K562 (cell line): ENCODE measurements at regions not wholly inside any gene's neighbourhood (a gene's known extent, or its start where the extent isn't known, plus 50 kb on each side); places are given as distances from the start of the nearest gene placed in this dataset.

Experiments
- ATAC-seq: fragments of 200-7000 bp; cut with Tn5 transposase; 3 replicates; pipeline ENCODE4 v1.9.1; 2020; ENCODE audit warnings: moderate library complexity
- BruUV-seq: library from RNA; stranded (reverse); fragments of 400-500 nt; replicated peaks from 2 replicates; lab custom pipeline; 2021; lab: Mats Ljungman, UMichigan
- CTCF ChIA-PET: fragments of 300-600 bp; formaldehyde crosslinking; extraction: SDS; loops from one replicate; lab custom pipeline; 2021; ENCODE audit warnings: low intra/inter-chr PET ratio; lab: Yijun Ruan, JAX
- POLR2A ChIA-PET: fragments of 300-600, 350-650 bp; sonication (Branson Sonifier 250); formaldehyde crosslinking; extraction: SDS; loops from one replicate; lab custom pipeline; 2021; ENCODE audit warnings: antibody characterized with exemption, inconsistent platforms; lab: Yijun Ruan, JAX
- DNase-seq, 4 experiments: peaks; one replicate each; pipeline versions ENCODE4 v3.0.0 to v3.0.0-alpha.2; 2011 to 2018; ENCODE audit warnings: low spot score in 3 of 4, mixed read lengths in 3 of 4; ENCODE audit errors: extremely low read depth in 1 of 4
- FAIRE-seq: peaks from 2 replicates; lab custom pipeline; 2011; peaks lifted over from hg19 to GRCh38; lab: Jason Lieb, UNC
- H2AFZ ChIP-seq: 2 replicates; pipeline ENCODE4 v1.6.0; 2011; ENCODE audit warnings: low read depth, low read length, control low read depth, inconsistent platforms
- H3K27ac ChIP-seq: fragments of 200-600 bp; 3 replicates; pipeline ENCODE4 v1.8.0; 2011; ENCODE audit warnings: low read depth, mild to moderate bottlenecking, control low read depth, inconsistent platforms, low read length, moderate library complexity, mixed read lengths; ENCODE audit errors: extremely low read depth
- H3K27me3 ChIP-seq, 2 experiments: fragments of 300-600 bp in 1 of 2; 2 replicates in 1 of 2; 3 replicates in 1 of 2; pipeline versions ENCODE4 v1.6.0 to v1.8.0; 2011; ENCODE audit warnings: inconsistent platforms in 2 of 2, low read length in 2 of 2, mild to moderate bottlenecking in 1 of 2, mixed read lengths in 1 of 2, moderate library complexity in 1 of 2; ENCODE audit not compliant: control insufficient read depth in 2 of 2, insufficient read depth in 2 of 2
- H3K36me3 ChIP-seq: fragments of 300-600 bp; 3 replicates; pipeline ENCODE4 v1.8.0; 2011; ENCODE audit warnings: mild to moderate bottlenecking, low read length, inconsistent platforms; ENCODE audit not compliant: control insufficient read depth, insufficient read depth
- H3K4me1 ChIP-seq, 2 experiments: fragments of 200-600 bp in 1 of 2; replicated peaks in 1 of 2; 2 replicates in 1 of 2; 3 replicates in 1 of 2; pipeline versions ENCODE4 v1.5.1 to v1.8.0; 2011; ENCODE audit warnings: inconsistent platforms in 2 of 2, low read length in 2 of 2, mild to moderate bottlenecking in 1 of 2, mixed read lengths in 1 of 2, moderate library complexity in 1 of 2; ENCODE audit not compliant: control insufficient read depth in 2 of 2, insufficient read depth in 2 of 2
- H3K4me2 ChIP-seq: 2 replicates; pipeline ENCODE4 v1.6.1; 2011; ENCODE audit warnings: low read length, control low read depth, inconsistent platforms, mixed read lengths; ENCODE audit not compliant: insufficient read depth
- H3K4me3 ChIP-seq: fragments of 200-600 bp; sonication (generic), shearing (Covaris generic); 2 replicates; pipeline ENCODE4 v1.5.1; 2016; ENCODE audit warnings: control low read depth, inconsistent platforms
- H3K79me2 ChIP-seq: fragments of 200-600 bp; 3 replicates; pipeline ENCODE4 v1.8.0; 2011; ENCODE audit warnings: low read length, inconsistent platforms; ENCODE audit not compliant: control insufficient read depth, insufficient read depth
- H3K9ac ChIP-seq, 2 experiments: 2 replicates each; pipeline versions ENCODE4 v1.6.0 to v1.6.1; 2011; ENCODE audit warnings: low read depth in 2 of 2, low read length in 2 of 2, control low read depth in 1 of 2, inconsistent platforms in 1 of 2, mild to moderate bottlenecking in 1 of 2, mixed read lengths in 1 of 2; ENCODE audit not compliant: insufficient read depth in 1 of 2
- H3K9me1 ChIP-seq: one replicate; pipeline ENCODE4 v1.6.0; 2011; ENCODE audit warnings: inconsistent platforms, mild to moderate bottlenecking, low read length, moderate library complexity; ENCODE audit not compliant: control insufficient read depth, insufficient read depth
- H3K9me3 ChIP-seq: replicated peaks from 2 replicates; pipeline ENCODE4 v1.5.1; 2011; ENCODE audit warnings: low read depth, low read length, inconsistent platforms; ENCODE audit not compliant: control insufficient read depth, insufficient read depth
- H4K20me1 ChIP-seq: replicated peaks from 2 replicates; pipeline ENCODE4 v1.6.1; 2011; ENCODE audit warnings: low read length, inconsistent platforms, mixed read lengths; ENCODE audit not compliant: control insufficient read depth, insufficient read depth
- CBX2 ChIP-seq: fragments of 200-600 bp; sonication (generic); IDR thresholded peaks from one replicate; pipeline ENCODE4 v1.6.1; 2012; ENCODE audit warnings: mild to moderate bottlenecking, low read length, inconsistent platforms; ENCODE audit not compliant: insufficient read depth, poor library complexity, severe bottlenecking
- ERF ChIP-seq: fragments of 450-650 bp; formaldehyde crosslinking; IDR thresholded peaks from 2 replicates; pipeline ENCODE4 v1.4.0; 2020; ENCODE audit warnings: mild to moderate bottlenecking, mixed read lengths
- HDGF ChIP-seq: fragments of 450-650 bp; IDR thresholded peaks from 2 replicates; pipeline ENCODE4 v1.6.1; 2016
- ILK ChIP-seq: fragments of 450-650 bp; IDR thresholded peaks from 2 replicates; pipeline ENCODE4 v1.6.1; 2016; ENCODE audit warnings: missing genetic modification characterization, low read depth, mild to moderate bottlenecking, missing compliant biosample characterization, moderate library complexity, borderline replicate concordance
- KAT7 ChIP-seq: sonication (generic); formaldehyde crosslinking; IDR thresholded peaks from 2 replicates; pipeline ENCODE4 v1.8.0; 2022; ENCODE audit warnings: missing genetic modification reagents, mild to moderate bottlenecking, borderline replicate concordance
- KDM4B ChIP-seq, 2 experiments: fragments of 450-650 bp in 1 of 2; sonication (generic) in 1 of 2; IDR thresholded peaks; 2 replicates each; pipeline ENCODE4 v1.6.1; 2016 to 2017; ENCODE audit warnings: borderline replicate concordance in 2 of 2, antibody characterized with exemption in 1 of 2, low read depth in 1 of 2, mild to moderate bottlenecking in 1 of 2
- LCOR ChIP-seq: sonication (generic); formaldehyde crosslinking; IDR thresholded peaks from 2 replicates; pipeline ENCODE4 v1.8.0; 2022; ENCODE audit warnings: mild to moderate bottlenecking, missing genetic modification reagents
- MECOM ChIP-seq: fragments of 250-450 bp; sonication (Bioruptor Pico); IDR thresholded peaks from 2 replicates; pipeline ENCODE4 v1.8.0; 2022; ENCODE audit warnings: inconsistent platforms
- MTF1 ChIP-seq: fragments of 250-450 bp; sonication (Bioruptor Pico); IDR thresholded peaks from 2 replicates; pipeline ENCODE4 v1.9.0; 2021; ENCODE audit warnings: moderate library complexity, mild to moderate bottlenecking, inconsistent platforms, borderline replicate concordance
- NR2C2 ChIP-seq, 2 experiments: fragments of 200-800 bp in 1 of 2; sonication (Bioruptor generic) in 1 of 2; sonication (generic) in 1 of 2; formaldehyde crosslinking in 1 of 2; IDR thresholded peaks; 2 replicates each; pipeline versions ENCODE4 v1.6.1 to v1.8.0; 2016 to 2022; ENCODE audit warnings: mild to moderate bottlenecking in 1 of 2, missing compliant biosample characterization in 1 of 2, missing genetic modification characterization in 1 of 2, missing genetic modification reagents in 1 of 2
- RBM39 ChIP-seq: fragments of 200-400 bp; formaldehyde crosslinking; optimal IDR thresholded peaks from 2 replicates; pipeline ENCODE3; 2018; ENCODE audit warnings: low read depth, low read length
- RUNX1 ChIP-seq: sonication (generic); IDR thresholded peaks from 2 replicates; pipeline ENCODE4 v1.6.1; 2016; ENCODE audit warnings: antibody characterized with exemption, low read depth
- SAP30 ChIP-seq: fragments of 200-600 bp; sonication (generic); IDR thresholded peaks from 2 replicates; pipeline ENCODE4 v1.6.1; 2012; ENCODE audit warnings: borderline replicate concordance, low read depth, mild to moderate bottlenecking, moderate library complexity, low read length, control low read depth, inconsistent platforms; ENCODE audit not compliant: insufficient read depth, poor library complexity, severe bottlenecking
- SETDB1 ChIP-seq: IDR thresholded peaks from one replicate; pipeline ENCODE4 v1.6.1; 2012; ENCODE audit warnings: low read length, control low read depth, inconsistent platforms
- TCF7 ChIP-seq: sonication (generic); IDR thresholded peaks from 2 replicates; pipeline ENCODE4 v1.6.1; 2016; ENCODE audit warnings: antibody characterized with exemption, borderline replicate concordance
- ZFP1 ChIP-seq: fragments of 450-650 bp; formaldehyde crosslinking; IDR thresholded peaks from 2 replicates; pipeline ENCODE4 v1.4.0; 2020; ENCODE audit warnings: mild to moderate bottlenecking, mixed read lengths
- ZNF224 ChIP-seq: sonication (generic); formaldehyde crosslinking; IDR thresholded peaks from 2 replicates; pipeline ENCODE4 v1.8.0; 2022; ENCODE audit warnings: mild to moderate bottlenecking, missing genetic modification reagents
- WGBS: fragments of 100-300 bp; shearing (Covaris generic); methylation state at CpG from one replicate; pipeline ENCODE4 v1.1.6; 2016; ENCODE audit warnings: low coverage, mixed read lengths; ENCODE audit not compliant: insufficient coverage; ENCODE audit errors: missing lambda C conversion rate; 5-methylcytosine and 5-hydroxymethylcytosine counted together
- in situ Hi-C: fragments of 300-500 bp; cut with MboI; formaldehyde crosslinking; loops from 4 replicates; pipeline ENCODE4 v1.15.0; 2018; ENCODE audit warnings: inconsistent platforms, mixed read lengths
- intact Hi-C: fragments of 100-400 bp; cut with micrococcal nuclease; formaldehyde crosslinking; loops from 2 replicates; pipeline ENCODE4 v1.14.2; 2022
- TF ChIP-seq, protein P1 (sequence below): fragments of 450-650 bp; IDR thresholded peaks from 2 replicates; pipeline ENCODE4 v1.6.1; 2017; ENCODE audit warnings: antibody characterized with exemption, mild to moderate bottlenecking

DNA sequence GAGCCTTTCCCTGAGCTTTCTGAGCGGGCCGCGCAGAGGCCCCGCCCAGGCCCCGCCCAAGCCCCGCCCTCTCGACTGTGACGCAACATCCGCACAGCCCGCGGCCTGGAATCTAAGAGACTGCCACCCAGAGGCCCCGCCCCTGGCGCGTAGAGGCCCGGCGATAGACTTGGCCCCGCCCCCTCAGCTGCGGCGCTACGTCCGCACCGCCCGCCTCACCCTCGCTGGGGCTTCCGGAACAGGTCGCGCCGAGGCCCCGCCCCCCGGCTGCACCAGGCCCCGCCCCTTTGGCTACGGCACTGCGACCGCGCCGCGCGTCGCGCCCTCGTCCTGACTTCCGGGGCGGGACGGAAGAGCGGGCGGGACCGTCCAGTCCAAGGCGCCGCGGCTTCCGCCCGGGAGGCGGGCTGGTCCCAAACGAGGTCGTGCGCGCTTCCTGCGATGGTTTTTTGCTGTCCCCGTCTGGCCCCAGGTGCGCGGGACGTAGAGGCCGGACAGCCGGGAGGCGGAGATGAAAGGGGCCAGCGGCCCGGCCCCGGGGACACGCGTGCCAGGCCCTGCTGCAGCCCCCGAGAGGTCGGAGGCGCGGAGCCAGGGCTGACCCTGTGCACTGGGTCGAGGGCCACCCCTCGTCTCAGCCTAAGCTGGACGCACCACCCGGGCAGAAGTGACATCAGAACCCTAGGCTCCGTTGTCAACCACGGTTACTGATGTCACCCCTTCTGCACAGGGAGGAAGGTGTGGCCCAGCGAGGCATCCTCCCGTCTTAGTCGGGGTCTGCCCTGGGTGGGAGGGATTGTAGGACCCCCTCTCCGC, 59.0 kb upstream of the WNT7B start:
- Histone ChIP-seq H4K20me1 (no peaks in the 10 kb centered on the region), H3K4me1 (peaks cover 9 to 24% of the 10 kb centered on the region in 2 experiments; a peak in 4 of 5 replicates), H3K4me3 (peak overlapping the region; percentile 72), H3K9me3 (no peaks in the 10 kb centered on the region), H3K27ac (peak overlapping the region; percentile 71), H3K4me2 (peak overlapping the region; percentile 98), H2AFZ (peak overlapping the region; percentile 80), H3K36me3 (no peaks in the 10 kb centered on the region), H3K9ac (peak overlapping the region; percentile 77 to 97), H3K79me2 (peaks cover 6% of the 10 kb centered on the region; the same call in 2 of the 3 replicates), H3K9me1 (no peaks in the 10 kb centered on the region), H3K27me3 (no peaks in the 10 kb centered on the region)
- BruUV-seq: TSS peak; percentile 86
- ChIA-PET POLR2A (interaction anchor here (0.6 to 1.3 kb wide), 6 partner anchors 9 to 55 kb away, joined by 3 to 5 read pairs (median 4); no protein-coding TSS in a partner anchor), CTCF (interaction anchor here (0.9 to 1.3 kb wide), 2 partner anchors 23 to 30 kb away, joined by 3 read pairs; no protein-coding TSS in a partner anchor)
- in situ Hi-C loops (no loop called here), intact Hi-C loops (loop anchor here (1.0 kb wide), 1 partner anchor 23 kb away; no protein-coding TSS in a partner anchor)
- FAIRE-seq: peak; percentile 90
- 1% methylated on average over 31 of the region's 84 CpGs for WGBS
- DNase-seq: peak; percentile 95 to 98 (median 97)
- peak; percentile 95 for ATAC-seq
- TF ChIP-seq ZFP1 (CRISPR knock-in tag): no peak
- no peak for TF ChIP-seq ILK (tag)
- peak; percentile 54 for TF ChIP-seq SAP30
- TF ChIP-seq, protein P1, sequence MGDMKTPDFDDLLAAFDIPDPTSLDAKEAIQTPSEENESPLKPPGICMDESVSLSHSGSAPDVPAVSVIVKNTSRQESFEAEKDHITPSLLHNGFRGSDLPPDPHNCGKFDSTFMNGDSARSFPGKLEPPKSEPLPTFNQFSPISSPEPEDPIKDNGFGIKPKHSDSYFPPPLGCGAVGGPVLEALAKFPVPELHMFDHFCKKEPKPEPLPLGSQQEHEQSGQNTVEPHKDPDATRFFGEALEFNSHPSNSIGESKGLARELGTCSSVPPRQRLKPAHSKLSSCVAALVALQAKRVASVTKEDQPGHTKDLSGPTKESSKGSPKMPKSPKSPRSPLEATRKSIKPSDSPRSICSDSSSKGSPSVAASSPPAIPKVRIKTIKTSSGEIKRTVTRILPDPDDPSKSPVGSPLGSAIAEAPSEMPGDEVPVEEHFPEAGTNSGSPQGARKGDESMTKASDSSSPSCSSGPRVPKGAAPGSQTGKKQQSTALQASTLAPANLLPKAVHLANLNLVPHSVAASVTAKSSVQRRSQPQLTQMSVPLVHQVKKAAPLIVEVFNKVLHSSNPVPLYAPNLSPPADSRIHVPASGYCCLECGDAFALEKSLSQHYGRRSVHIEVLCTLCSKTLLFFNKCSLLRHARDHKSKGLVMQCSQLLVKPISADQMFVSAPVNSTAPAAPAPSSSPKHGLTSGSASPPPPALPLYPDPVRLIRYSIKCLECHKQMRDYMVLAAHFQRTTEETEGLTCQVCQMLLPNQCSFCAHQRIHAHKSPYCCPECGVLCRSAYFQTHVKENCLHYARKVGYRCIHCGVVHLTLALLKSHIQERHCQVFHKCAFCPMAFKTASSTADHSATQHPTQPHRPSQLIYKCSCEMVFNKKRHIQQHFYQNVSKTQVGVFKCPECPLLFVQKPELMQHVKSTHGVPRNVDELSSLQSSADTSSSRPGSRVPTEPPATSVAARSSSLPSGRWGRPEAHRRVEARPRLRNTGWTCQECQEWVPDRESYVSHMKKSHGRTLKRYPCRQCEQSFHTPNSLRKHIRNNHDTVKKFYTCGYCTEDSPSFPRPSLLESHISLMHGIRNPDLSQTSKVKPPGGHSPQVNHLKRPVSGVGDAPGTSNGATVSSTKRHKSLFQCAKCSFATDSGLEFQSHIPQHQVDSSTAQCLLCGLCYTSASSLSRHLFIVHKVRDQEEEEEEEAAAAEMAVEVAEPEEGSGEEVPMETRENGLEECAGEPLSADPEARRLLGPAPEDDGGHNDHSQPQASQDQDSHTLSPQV: no peak
- no peak for TF ChIP-seq LCOR (CRISPR knock-in tag)
- TF ChIP-seq NR2C2 (CRISPR knock-in tag; IDR thresholded peaks at IDR 0.05): no peak
- TF ChIP-seq NR2C2 (tag; IDR thresholded peaks at IDR 0.05): peak; percentile 79
- TF ChIP-seq KAT7: no peak
- no peak for TF ChIP-seq CBX2
- TF ChIP-seq HDGF: no peak
- TF ChIP-seq ERF (CRISPR knock-in tag): no peak
- TF ChIP-seq MTF1 (CRISPR knock-in tag): no peak
- no peak for TF ChIP-seq SETDB1
- no peak for TF ChIP-seq RBM39
- TF ChIP-seq RUNX1: no peak
- TF ChIP-seq TCF7: no peak
- TF ChIP-seq ZNF224 (CRISPR knock-in tag): no peak
- TF ChIP-seq MECOM: no peak
- 0 out of 4 replicates have a peak, but pooled peaks of 1 of the 2 experiments have one; percentile 33 for TF ChIP-seq KDM4B (IDR thresholded peaks at IDR 0.05; ENCODE audit: borderline replicate concordance in 2 of 2, low read depth in 1 of 2)
